HG02610 (cell line): ENCODE measurements at regions not wholly inside any gene's neighbourhood (a gene's known extent, or its start where the extent isn't known, plus 50 kb on each side); places are given as distances from the start of the nearest gene placed in this dataset.

Source experiments
- ATAC-seq: cut with Tn5 transposase; IDR thresholded peaks from one replicate; pipeline ENCODE4 v1.9.1; 2021; ENCODE audit warnings: mild to moderate bottlenecking, moderate library complexity; ENCODE audit not compliant: unreplicated experiment

GRCh38 chr22:47240116-47240515 lies 477.7 kb downstream of the TBC1D22A start:
- no peak for ATAC-seq

GRCh38 chr22:47239474-47239860 lies 477.0 kb downstream of the TBC1D22A start:
- no peak for ATAC-seq

- ATAC-seq: no peak
Measured at GRCh38 chr22:47238690-47239473, 476.4 kb downstream of the TBC1D22A start.

GRCh38 chr22:47237890-47238480 lies 475.5 kb downstream of the TBC1D22A start:
- no peak for ATAC-seq

- no peak for ATAC-seq
Measured at GRCh38 chr22:47236718-47237117, 474.3 kb downstream of the TBC1D22A start.

GRCh38 chr22:47236161-47236560 lies 473.7 kb downstream of the TBC1D22A start:
- ATAC-seq: no peak

GRCh38 chr22:47233316-47234243 lies 471.1 kb downstream of the TBC1D22A start:
- ATAC-seq: no peak

GRCh38 chr22:47232753-47233152 lies 470.3 kb downstream of the TBC1D22A start:
- ATAC-seq: no peak

- no peak for ATAC-seq
Measured at GRCh38 chr22:47232197-47232596, 469.7 kb downstream of the TBC1D22A start.

- no peak for ATAC-seq
Measured at GRCh38 chr22:47231759-47232158, 469.3 kb downstream of the TBC1D22A start.

GRCh38 chr22:47230741-47231140 lies 468.3 kb downstream of the TBC1D22A start:
- ATAC-seq: no peak

- no peak for ATAC-seq
Measured at GRCh38 chr22:47230251-47230650, 467.8 kb downstream of the TBC1D22A start.

GRCh38 chr22:47228767-47229166 lies 466.3 kb downstream of the TBC1D22A start:
- no peak for ATAC-seq

- no peak for ATAC-seq
Measured at GRCh38 chr22:47225931-47226633, 463.6 kb downstream of the TBC1D22A start.

GRCh38 chr22:47225080-47225930 lies 462.9 kb downstream of the TBC1D22A start:
- ATAC-seq: no peak
